Small intestine (tissue), 7 donors: ENCODE measurements at regions not wholly inside any gene's neighbourhood (a gene's known extent, or its start where the extent isn't known, plus 50 kb on each side); places are given as distances from the start of the nearest gene placed in this dataset.

Experiments
- DNase-seq, 2 donors: peaks; one replicate each; pipeline versions ENCODE4 v3.0.0 to v3.0.0-alpha.2; 2013
- FAIRE-seq: peaks from 2 replicates; lab custom pipeline; 2012; peaks lifted over from hg19 to GRCh38; lab: Jason Lieb, UNC
- H3K27ac ChIP-seq, 3 donors: one replicate each; pipeline ENCODE4 v1.5.1; 2013; ENCODE audit warnings: low read length in 2 of 3, mild to moderate bottlenecking in 2 of 3, control low read depth in 1 of 3, inconsistent platforms in 1 of 3, low read depth in 1 of 3, moderate library complexity in 1 of 3
- H3K27me3 ChIP-seq, 3 donors: one replicate each; pipeline ENCODE4 v1.6.1; 2013; ENCODE audit warnings: low read length in 3 of 3, inconsistent platforms in 1 of 3; ENCODE audit not compliant: control insufficient read depth in 3 of 3, insufficient read depth in 3 of 3
- H3K36me3 ChIP-seq, 3 donors: one replicate each; pipeline ENCODE4 v1.6.1; 2013; ENCODE audit warnings: low read length in 3 of 3, inconsistent platforms in 1 of 3, low read depth in 1 of 3, mild to moderate bottlenecking in 1 of 3, moderate library complexity in 1 of 3; ENCODE audit not compliant: control insufficient read depth in 3 of 3, insufficient read depth in 2 of 3
- H3K4me1 ChIP-seq, 3 donors: one replicate each; pipeline ENCODE4 v1.6.1; 2013; ENCODE audit warnings: low read length in 2 of 3, inconsistent platforms in 1 of 3, low read depth in 1 of 3, mild to moderate bottlenecking in 1 of 3, moderate library complexity in 1 of 3; ENCODE audit not compliant: control insufficient read depth in 3 of 3, insufficient read depth in 2 of 3
- H3K4me3 ChIP-seq, 3 donors: one replicate each; pipeline ENCODE4 v1.5.1; 2013; ENCODE audit warnings: low read length in 3 of 3, control low read depth in 1 of 3, inconsistent platforms in 1 of 3, low read depth in 1 of 3, mild to moderate bottlenecking in 1 of 3, moderate library complexity in 1 of 3
- H3K9me3 ChIP-seq, 2 donors: one replicate each; pipeline ENCODE4 v1.6.1; 2013; ENCODE audit warnings: low read depth in 1 of 2, low read length in 1 of 2; ENCODE audit not compliant: control insufficient read depth in 2 of 2, insufficient read depth in 1 of 2
- WGBS, 3 donors: extraction: QIAGEN DNeasy Blood & Tissue Kit; methylation state at CpG; one replicate each; pipeline ENCODE4 v1.1.7; 2013; 5-methylcytosine and 5-hydroxymethylcytosine counted together
- donor health status: healthy with polysubstance abuse.
- donor health status: control.
- donor health status: control.
- donor health status: Bipolar disorder and iron deficiency.
- donor health status: healthy.

DNA sequence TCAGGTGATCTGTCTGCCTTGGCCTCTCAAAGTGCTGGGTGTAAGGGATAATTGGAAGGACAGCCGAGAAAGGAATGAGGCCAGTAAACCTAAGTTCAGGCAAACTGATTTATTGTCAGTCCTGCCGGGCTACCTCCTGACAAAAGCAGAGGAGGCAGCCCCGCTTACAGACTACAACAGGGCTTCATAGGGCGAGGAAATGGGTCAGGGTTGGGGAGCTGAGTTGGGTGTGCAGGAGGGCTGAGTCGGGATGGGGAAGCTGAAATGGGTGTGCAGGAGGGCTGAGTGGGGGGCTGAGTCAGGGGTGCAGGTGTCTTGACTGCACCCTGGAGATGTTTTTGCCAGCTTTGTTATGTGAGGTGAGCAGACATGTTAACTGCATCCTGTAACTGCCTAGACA, 210.2 kb downstream of the SLITRK6 start:
- FAIRE-seq: no peak
- 86 to 89% (median 87%) methylated on average over 5 of the region's 5 CpGs for WGBS, 3 donors
- H3K27me3 ChIP-seq: no peaks in the 10 kb centered on the region
- H3K4me1 ChIP-seq: no peaks in the 10 kb centered on the region
- H3K36me3 ChIP-seq: no peaks in the 10 kb centered on the region
- H3K27ac ChIP-seq: no peak overlapping the region
- no peak overlapping the region for H3K4me3 ChIP-seq
- no peak for DNase-seq
- H3K9me3 ChIP-seq: peaks cover 0 to 7% of the 10 kb centered on the region in 2 donors

DNA sequence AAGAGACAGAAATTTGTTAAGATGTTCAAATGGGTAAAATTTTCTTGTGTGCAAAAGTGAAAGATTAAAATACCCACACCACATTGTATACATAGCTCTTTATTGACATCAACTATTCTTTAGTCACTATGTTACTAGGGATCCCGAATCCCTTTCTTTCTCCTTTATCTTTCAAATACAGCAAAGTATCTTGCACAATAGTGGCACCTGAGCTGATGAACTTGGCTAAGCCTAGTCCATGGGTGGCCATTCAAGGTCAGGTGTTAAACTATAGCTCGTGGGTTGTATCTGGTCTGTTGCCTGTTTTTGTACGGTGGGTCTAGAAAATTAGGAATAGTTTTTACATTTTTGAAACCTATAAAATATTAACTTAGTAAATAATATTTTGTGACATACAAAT, 210.9 kb downstream of the SLITRK6 start:
- 67 to 80% (median 71%) methylated on average over 3 of the region's 3 CpGs for WGBS, 3 donors
- Histone ChIP-seq H3K36me3 (no peaks in the 10 kb centered on the region), H3K9me3 (peaks cover 0 to 7% of the 10 kb centered on the region in 2 donors), H3K27me3 (no peaks in the 10 kb centered on the region), H3K4me3 (no peak overlapping the region), H3K27ac (no peak overlapping the region), H3K4me1 (no peaks in the 10 kb centered on the region)
- no peak for FAIRE-seq
- no peak for DNase-seq

DNA sequence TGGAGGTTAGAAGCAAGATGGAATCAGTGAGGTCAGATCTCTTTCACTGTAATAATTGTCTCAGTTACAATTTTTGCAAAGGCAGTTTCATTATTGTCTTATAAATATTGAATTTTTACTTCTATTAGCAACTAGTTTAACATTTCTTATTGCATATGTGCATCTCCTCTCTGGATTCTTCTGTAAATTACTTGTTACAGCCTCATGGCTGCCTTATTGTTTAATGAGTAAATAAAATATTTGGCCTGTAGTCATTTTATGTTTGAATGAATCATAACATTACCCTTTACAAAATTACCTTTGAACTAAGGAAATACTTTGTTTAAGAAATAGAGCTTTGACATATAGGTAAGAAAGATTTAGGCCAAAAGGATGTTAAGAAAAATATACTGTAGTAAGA, 212.4 kb downstream of the SLITRK6 start:
- Histone ChIP-seq H3K9me3 (peaks cover 0 to 7% of the 10 kb centered on the region in 2 donors), H3K36me3 (no peaks in the 10 kb centered on the region), H3K27ac (no peak overlapping the region), H3K4me3 (no peak overlapping the region), H3K27me3 (no peaks in the 10 kb centered on the region), H3K4me1 (no peaks in the 10 kb centered on the region)
- FAIRE-seq (no peak), DNase-seq (no peak)

DNA sequence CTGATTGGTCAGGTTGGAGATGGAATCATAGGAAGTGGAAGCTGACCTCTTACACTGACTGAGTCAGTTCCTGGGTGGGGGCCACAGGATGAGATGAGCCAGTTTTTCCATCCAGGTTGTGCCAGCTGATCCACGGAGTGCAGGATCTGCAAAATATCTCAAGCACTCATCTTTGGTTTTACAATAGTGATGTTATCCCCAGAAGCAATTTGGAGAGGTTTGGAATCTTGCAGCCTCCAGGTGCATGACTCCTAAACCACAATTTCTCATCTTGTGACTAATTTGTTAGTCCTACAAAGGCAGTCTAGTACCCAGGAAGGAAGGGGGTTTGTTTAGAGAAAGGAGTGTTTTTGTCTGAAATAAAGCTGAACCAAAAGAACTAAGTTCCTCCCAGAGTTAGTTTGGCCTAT, 212.8 kb downstream of the SLITRK6 start:
- WGBS, 3 donors: 70 to 91% (median 78%) methylated on average over 1 of the region's 1 CpG
- DNase-seq: no peak
- peaks cover 0 to 7% of the 10 kb centered on the region in 2 donors for H3K9me3 ChIP-seq
- no peak overlapping the region for H3K4me3 ChIP-seq
- no peaks in the 10 kb centered on the region for H3K36me3 ChIP-seq
- no peaks in the 10 kb centered on the region for H3K27me3 ChIP-seq
- no peaks in the 10 kb centered on the region for H3K4me1 ChIP-seq
- FAIRE-seq: no peak
- H3K27ac ChIP-seq: no peak overlapping the region

DNA sequence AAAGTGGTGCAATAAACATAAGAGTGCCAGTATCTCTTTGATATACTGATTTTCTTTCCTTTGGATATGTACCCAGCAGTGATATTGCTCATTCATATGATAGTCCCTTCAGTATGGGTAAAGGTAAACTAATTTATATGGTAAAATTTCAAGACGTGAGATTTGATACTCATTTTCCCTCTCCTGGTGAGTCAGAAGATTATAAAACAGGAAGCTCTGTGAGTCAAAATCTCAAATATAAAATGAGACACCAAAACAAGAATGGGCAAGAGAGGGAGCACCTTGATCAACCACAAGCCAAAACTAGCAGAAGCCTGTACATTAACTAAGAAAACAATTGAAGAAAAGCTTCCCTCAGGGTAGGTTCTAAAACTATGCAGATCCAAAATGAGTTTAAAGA, 216.3 kb downstream of the SLITRK6 start:
- Histone ChIP-seq H3K27ac (no peak overlapping the region), H3K27me3 (no peaks in the 10 kb centered on the region), H3K4me1 (no peaks in the 10 kb centered on the region), H3K4me3 (no peak overlapping the region), H3K36me3 (no peaks in the 10 kb centered on the region), H3K9me3 (peaks cover 0 to 7% of the 10 kb centered on the region in 2 donors)
- WGBS, 3 donors: 58 to 78% (median 60%) methylated on average over 1 of the region's 1 CpG
- FAIRE-seq (no peak), DNase-seq (no peak)

DNA sequence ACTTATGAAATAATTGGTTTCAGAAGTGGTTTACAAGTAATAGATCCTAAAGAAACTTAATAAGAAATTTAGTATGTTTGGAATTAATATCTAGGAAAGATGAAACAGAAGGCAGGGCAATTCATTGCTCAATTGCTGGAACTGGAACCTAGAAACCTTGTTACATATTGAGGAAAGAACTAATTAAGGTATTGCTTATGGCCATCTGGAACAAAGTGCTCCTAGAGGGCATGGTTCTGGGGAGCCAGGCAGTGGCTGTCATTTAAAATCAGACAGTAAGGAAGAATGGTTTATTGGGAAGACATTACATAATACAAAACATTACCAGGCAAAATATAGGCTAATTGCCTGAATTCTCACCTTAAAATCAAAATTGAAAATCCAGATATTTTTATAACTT, 224.1 kb downstream of the SLITRK6 start:
- DNase-seq: no peak
- Histone ChIP-seq H3K4me1 (no peaks in the 10 kb centered on the region), H3K4me3 (no peak overlapping the region)

DNA sequence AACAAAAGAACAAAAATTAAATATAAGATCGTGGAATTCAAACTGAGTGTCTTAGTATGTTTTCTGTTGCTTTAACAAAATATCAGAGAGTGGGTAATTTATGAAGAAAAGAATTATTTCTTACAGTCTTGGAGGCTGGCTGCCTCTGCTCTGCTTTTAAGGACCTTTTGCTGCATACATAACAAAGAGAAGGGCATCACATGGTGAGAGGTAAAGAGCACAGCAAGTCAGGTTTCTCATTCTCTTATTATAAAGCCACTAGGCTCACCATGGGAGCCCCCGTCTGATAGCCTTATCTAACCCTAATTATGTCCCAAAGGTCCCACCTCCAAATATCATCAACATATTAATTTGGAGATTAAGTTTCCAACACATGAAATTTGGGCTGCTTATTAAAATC, 231.3 kb downstream of the SLITRK6 start:
- H3K9me3 ChIP-seq: no peaks in the 10 kb centered on the region
- no peak overlapping the region for H3K4me3 ChIP-seq
- H3K27me3 ChIP-seq: no peaks in the 10 kb centered on the region
- DNase-seq (no peak), FAIRE-seq (no peak)
- no peaks in the 10 kb centered on the region for H3K4me1 ChIP-seq
- 45 to 65% (median 57%) methylated on average over 2 of the region's 2 CpGs for WGBS, 3 donors
- H3K36me3 ChIP-seq: no peaks in the 10 kb centered on the region
- no peak overlapping the region for H3K27ac ChIP-seq

More for the DNA sequence above, 224.1 kb downstream of the SLITRK6 start:
- Histone ChIP-seq H3K27me3 (no peaks in the 10 kb centered on the region), H3K36me3 (no peaks in the 10 kb centered on the region), H3K9me3 (no peaks in the 10 kb centered on the region), H3K27ac (no peak overlapping the region)
- no peak for FAIRE-seq

DNA sequence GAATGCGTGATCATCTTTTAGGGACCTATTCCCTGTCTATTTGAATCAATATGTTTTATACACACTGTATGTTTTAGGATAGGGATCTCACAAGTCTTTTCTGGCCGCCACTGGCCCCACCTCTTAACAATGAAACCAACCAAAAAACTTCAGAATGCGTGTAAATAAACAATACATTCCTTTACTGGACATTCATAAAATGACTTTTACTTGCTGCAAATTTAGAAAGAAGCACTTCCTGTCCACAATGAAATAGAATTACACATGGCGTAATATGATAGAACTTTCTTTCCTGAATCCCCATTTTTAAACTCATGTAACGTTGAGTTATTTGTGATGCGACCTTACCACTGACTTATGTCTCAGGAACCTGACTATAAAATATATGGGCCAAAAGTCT, 233.6 kb downstream of the SLITRK6 start:
- H3K27ac ChIP-seq: no peak overlapping the region
- 69 to 73% (median 69%) methylated on average over 6 of the region's 6 CpGs for WGBS, 3 donors
- no peaks in the 10 kb centered on the region for H3K36me3 ChIP-seq
- no peaks in the 10 kb centered on the region for H3K4me1 ChIP-seq
- no peak overlapping the region for H3K4me3 ChIP-seq
- H3K9me3 ChIP-seq: no peaks in the 10 kb centered on the region
- FAIRE-seq (no peak), DNase-seq (no peak)
- H3K27me3 ChIP-seq: no peaks in the 10 kb centered on the region

DNA sequence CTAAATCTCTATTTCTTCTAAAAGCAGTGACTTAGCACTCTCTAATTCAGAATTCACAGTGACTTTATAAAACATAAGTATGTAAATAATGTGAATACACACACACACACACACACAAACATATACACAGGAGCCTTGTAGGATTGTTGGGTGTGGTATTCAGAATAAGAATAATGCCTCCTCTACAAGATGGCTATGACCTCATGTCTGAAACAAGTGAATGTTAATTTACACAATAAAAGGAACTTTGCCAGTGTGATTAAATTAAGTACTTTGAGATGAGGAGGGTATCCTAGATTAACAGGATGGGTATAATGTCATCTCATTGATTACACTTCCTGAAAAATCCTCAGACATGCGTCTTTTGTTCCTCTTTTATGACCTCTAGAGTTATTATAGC, 234.6 kb downstream of the SLITRK6 start:
- no peak for DNase-seq
- Histone ChIP-seq H3K36me3 (no peaks in the 10 kb centered on the region), H3K9me3 (no peaks in the 10 kb centered on the region), H3K4me1 (no peaks in the 10 kb centered on the region), H3K27me3 (no peaks in the 10 kb centered on the region), H3K4me3 (no peak overlapping the region), H3K27ac (no peak overlapping the region)
- no peak for FAIRE-seq
- 13 to 40% (median 23%) methylated on average over 1 of the region's 1 CpG for WGBS, 3 donors
